Adrenal gland (tissue), 5 donors: ENCODE measurements at regions not wholly inside any gene's neighbourhood (a gene's known extent, or its start where the extent isn't known, plus 50 kb on each side); places are given as distances from the start of the nearest gene placed in this dataset.

Source experiments
- CTCF ChIP-seq, 6 experiments: fragments of 450-650 bp in 4 of 6; fragments of 200-600 bp in 2 of 6; sonication (generic) in 1 of 6; IDR thresholded peaks; 1 replicate in 5 of 6; 2 replicates in 1 of 6; pipeline versions ENCODE4 v1.5.1 to v1.8.0; 2016 to 2021; ENCODE audit warnings: antibody characterized with exemption in 6 of 6, mild to moderate bottlenecking in 2 of 6, moderate library complexity in 1 of 6
- POLR2A ChIP-seq, 2 donors: fragments of 450-650 bp; IDR thresholded peaks; one replicate each; pipeline ENCODE4 v1.6.1; 2017; ENCODE audit warnings: antibody characterized with exemption in 2 of 2, mild to moderate bottlenecking in 2 of 2, moderate library complexity in 1 of 2
- donor health status: DM: no; HTN: no; CAD: no.

GRCh38 chr10:83625831-83626360 lies 513.4 kb upstream of the GHITM start:
- TF ChIP-seq CTCF (IDR thresholded peaks at IDR 0.05): no peak
- TF ChIP-seq POLR2A (IDR thresholded peaks at IDR 0.05): no peak
